Fibroblast of pulmonary artery (primary cell): ENCODE measurements at regions not wholly inside any gene's neighbourhood (a gene's known extent, or its start where the extent isn't known, plus 50 kb on each side); places are given as distances from the start of the nearest gene placed in this dataset.

Source experiments
- DNase-seq: peaks from one replicate; pipeline ENCODE4 v3.0.0-alpha.2; 2010; ENCODE audit warnings: low read depth
- H3K4me3 ChIP-seq: replicated peaks from 2 replicates; pipeline ENCODE4 v1.5.1; 2011; ENCODE audit warnings: low read depth, mild to moderate bottlenecking, control low read depth, low read length, moderate library complexity
- CTCF ChIP-seq: IDR thresholded peaks from 2 replicates; pipeline ENCODE4 v1.5.1; 2011; ENCODE audit warnings: mild to moderate bottlenecking, control low read depth, low read length, inconsistent platforms; ENCODE audit errors: missing control alignments

GRCh38 chr9:108351571-108351970 lies 504.2 kb downstream of the ACTL7B start:
- no peak overlapping the region for H3K4me3 ChIP-seq
- no peak for DNase-seq
- TF ChIP-seq CTCF: no peak

GRCh38 chr9:108347463-108348188 lies 508.2 kb downstream of the ACTL7B start:
- DNase-seq: no peak
- H3K4me3 ChIP-seq: no peak overlapping the region
- no peak for TF ChIP-seq CTCF

DNA sequence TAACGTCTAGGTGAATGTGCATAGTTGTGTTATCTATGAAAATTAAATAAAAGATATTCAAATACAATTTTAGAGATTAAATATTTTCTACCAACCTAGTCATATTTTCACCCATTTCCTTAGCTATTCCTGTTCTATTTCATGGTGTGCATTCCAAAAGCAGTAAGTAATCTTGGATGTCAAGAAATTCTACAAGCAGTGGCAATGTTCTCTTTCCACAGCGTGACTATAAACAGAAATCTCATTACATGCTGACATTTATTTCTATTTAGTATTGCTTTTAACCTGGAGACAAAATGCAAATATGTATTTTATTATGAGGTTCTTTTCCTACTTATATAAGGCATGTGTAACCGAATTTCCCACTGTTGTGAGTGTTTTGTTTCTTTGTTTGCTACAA lies 510.0 kb downstream of the ACTL7B start:
- DNase-seq: no peak
- TF ChIP-seq CTCF: no peak
- no peak overlapping the region for H3K4me3 ChIP-seq

DNA sequence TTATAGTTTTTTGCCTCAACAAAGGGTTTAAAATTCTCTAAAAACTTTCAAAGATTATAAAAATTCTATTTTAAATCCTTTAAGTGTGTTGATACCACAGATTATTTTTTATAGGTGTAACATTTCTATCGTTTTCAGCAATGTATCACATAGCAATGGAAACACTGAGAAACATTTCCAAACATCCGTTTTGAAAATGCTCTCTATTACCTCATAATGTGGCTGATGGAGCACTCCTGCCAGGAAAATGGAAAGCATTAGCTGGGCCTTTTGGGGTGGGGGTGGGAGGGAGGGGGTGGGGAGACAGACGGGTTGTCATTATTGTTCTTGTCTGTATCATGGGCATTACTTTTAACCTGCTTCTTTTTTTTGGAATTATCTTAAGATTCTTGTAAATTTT lies 516.5 kb downstream of the ACTL7B start:
- H3K4me3 ChIP-seq: no peak overlapping the region
- TF ChIP-seq CTCF: no peak
- no peak for DNase-seq

DNA sequence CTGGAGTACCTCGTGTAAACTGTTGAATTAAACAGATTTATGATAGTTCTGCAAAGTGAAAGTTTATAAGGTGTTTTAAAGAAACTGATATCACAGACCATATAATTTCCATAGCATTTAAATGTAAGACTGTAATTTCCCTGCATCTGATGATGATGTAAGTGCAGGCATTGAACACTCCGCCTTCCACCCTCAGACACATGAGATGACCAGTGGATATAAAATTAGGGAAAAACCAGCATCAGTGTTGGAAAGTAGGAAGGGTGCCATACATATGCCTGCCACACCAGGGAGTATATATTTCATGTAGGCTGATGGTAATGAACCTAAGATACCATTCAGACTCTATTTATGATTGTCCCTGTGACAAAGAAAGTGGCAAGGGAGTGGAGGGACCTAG lies 519.2 kb downstream of the ACTL7B start:
- H3K4me3 ChIP-seq: no peak overlapping the region
- no peak for DNase-seq
- TF ChIP-seq CTCF: no peak

- no peak for DNase-seq
- no peak for TF ChIP-seq CTCF
- H3K4me3 ChIP-seq: no peak overlapping the region
These were observed 522.2 kb downstream of the ACTL7B start for GRCh38 chr9:108333530-108333983.

DNA sequence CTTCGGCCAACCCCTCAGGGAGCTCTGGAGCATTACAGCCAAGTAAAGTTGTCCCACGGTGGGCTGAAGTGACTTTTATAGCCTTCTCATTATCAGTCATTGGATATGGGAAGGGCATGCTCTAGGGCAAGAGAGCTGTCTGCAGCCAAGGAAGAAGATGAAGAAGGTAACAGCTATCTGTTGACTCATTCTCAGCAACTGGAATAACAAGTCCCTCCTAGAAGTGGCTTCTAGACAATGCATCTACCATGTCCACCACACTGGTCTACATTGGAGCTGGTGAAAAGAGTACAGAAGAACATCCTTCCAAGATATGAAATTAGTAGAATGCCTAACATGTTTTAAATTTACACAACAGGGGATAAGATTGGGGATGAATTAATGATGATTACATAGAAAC lies 524.2 kb downstream of the ACTL7B start:
- TF ChIP-seq CTCF: no peak
- DNase-seq: no peak
- no peak overlapping the region for H3K4me3 ChIP-seq
